Stimulated activated CD4-positive, alpha-beta T cell treated with anti-CD3 and anti-CD28 coated beads, Interleukin-1b, Interleukin-23, amount 100 ng/mL, for 4 hours (primary cell): ENCODE measurements at regions not wholly inside any gene's neighbourhood (a gene's known extent, or its start where the extent isn't known, plus 50 kb on each side); places are given as distances from the start of the nearest gene placed in this dataset.
"Not testable (repeated sequence)": the region's sequence is repeated elsewhere in the genome, so short reads cannot be mapped to it uniquely, and the experiment has no call there.

Experiments
- DNase-seq, 2 donors: peaks; one replicate each; pipeline ENCODE4 v3.0.0-alpha.2; 2020; ENCODE audit warnings: low read depth in 2 of 2

GRCh38 chr5:37962389-37962788 is 122.5 kb upstream of the GDNF start:
- no peak for DNase-seq

GRCh38 chr5:37957218-37957617 is 117.4 kb upstream of the GDNF start:
- DNase-seq: no peak

DNA sequence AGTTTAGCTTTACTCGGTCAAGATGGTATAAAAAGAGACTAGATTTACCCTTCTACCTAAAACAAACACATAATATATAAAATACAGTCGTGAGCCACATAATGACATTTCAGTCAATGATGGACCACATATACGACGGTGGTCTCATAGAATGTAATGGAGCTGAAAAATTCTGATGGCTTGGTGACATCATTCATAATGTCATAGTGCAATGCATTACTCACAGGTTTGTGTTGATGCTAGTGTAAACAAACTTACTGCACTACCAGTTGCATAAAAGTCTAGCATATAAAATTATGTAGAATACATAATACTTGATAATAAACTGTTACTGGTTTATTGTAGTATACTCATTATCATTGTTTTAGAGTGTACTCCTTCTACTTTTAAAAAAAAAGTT is 115.9 kb upstream of the GDNF start:
- DNase-seq: no peak

DNA sequence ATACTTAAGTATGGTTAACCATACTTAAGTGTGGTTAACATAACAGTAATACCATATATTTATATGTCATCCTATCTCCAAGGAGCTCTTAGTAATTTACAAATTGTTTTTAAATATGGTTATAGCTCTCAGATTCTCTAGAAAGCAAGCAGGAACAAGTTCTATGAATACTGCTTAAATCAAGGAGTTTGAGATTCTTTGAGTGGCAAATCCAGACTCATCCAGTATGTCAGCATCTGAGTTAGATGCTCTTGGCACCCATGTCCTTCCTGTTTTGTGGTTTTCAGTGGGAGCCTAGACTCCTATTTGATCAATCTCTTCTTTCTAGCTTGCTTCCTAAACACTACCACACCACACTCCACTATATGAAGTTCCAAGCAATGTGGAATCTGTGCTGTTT is 114.7 kb upstream of the GDNF start:
- no peak for DNase-seq

GRCh38 chr5:37951946-37952721 is 112.3 kb upstream of the GDNF start:
- DNase-seq: no peak

DNA sequence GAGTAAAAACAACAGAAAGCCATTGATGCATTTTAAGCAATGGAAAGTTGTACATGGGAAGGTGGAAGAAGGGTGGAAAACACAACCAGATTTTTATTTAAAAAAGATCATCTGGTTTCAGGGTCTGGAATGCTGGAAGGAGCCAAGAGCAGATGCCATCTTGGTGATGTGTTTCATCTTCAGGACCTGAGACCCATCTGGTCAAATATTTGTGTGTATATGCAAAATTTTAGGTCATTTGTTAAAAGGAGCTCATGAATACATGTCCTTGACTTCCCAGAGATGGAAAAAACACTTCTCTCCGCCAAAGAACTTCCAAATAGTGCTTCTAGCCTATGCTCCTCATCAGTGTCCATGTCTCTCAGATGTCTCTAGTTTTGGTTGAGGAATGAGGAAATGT is 110.6 kb upstream of the GDNF start:
- no peak for DNase-seq

- no peak for DNase-seq
These were observed 105.6 kb upstream of the GDNF start for GRCh38 chr5:37945446-37945845.

GRCh38 chr5:37943136-37943535 is 103.3 kb upstream of the GDNF start:
- DNase-seq: not testable (repeated sequence)

- DNase-seq: no peak
These were observed 101.2 kb upstream of the GDNF start for GRCh38 chr5:37940931-37941623.

GRCh38 chr5:37938861-37939260 is 99.0 kb upstream of the GDNF start:
- DNase-seq: no peak

DNA sequence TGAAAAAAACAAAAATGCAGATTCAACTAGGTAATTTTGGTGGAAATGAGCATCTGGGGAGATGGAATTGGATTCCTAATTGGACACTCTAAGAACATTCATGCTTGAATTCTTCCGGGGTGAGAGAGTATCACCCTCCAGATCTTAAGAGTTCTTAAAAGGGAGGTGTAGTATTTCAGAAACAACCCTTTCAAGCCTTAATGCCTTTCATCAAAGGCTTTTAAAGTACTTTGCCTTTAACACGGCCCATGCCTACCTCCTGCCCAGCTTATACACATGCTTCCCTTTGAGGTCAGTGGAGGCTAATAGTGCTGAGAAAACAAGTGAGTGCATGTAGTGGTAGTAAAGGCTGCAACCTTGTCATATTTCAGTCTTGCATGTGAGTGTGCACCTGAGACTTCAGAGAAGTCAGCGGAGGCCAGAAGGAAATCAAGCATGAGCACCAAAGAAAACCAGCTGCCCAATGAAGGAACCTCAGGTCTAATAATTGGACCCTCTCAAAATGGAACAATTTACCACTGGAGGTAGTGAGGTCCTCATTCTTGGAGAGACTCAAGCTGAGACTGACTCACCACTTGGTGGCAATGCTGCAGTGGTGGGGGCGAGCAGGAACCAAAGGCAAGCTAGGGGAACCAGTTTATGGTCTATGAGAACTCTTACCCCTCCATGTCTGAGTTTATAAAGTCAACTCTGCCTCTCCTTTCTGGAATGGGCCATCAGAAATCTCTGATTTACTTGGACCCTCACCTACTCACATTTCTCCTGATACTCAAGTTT is 98.4 kb upstream of the GDNF start:
- DNase-seq: no peak

DNA sequence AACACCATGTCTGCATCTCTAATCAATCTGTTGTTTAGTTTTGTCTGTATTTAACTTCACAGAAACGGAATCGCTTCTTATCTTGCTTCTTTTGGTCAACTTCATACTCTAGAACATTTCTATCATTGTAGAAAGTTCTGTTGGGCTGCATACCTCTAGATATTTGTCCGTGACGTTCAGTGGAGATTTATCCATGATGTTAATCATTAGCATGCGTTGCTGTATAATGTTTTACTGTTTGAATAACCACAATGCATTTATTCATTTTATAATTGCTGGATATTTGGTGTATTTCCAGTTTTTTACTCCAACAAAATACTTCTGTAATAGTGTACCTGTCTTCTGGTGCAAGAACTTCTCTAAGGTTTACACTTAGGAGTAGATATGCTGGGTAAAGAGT is 96.2 kb upstream of the GDNF start:
- DNase-seq: no peak

- DNase-seq: no peak
These were observed 93.7 kb upstream of the GDNF start for GRCh38 chr5:37933576-37933975.

GRCh38 chr5:37932450-37932849 is 92.6 kb upstream of the GDNF start:
- DNase-seq: no peak

GRCh38 chr5:37931541-37931940 is 91.7 kb upstream of the GDNF start:
- DNase-seq: no peak

GRCh38 chr5:37930350-37930749 is 90.5 kb upstream of the GDNF start:
- no peak for DNase-seq

DNA sequence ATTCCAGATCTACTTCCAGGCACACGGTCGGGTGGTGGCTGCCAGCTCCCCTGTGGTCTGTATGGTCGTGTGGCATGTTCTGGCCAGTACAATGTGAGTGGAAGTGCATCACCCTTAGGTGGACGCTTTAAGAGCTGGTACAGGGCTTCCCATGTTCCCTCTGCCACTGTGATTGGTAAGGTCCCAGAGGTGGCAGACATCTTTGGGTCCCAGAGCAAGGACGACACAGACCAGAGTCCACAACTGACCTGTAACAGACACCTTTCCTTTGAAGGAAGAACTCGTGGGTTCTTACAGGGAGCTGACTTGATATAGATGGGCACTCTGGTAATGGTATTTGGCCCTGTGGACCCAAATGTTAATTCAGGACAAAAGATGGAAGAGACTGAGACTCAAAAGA is 90.0 kb upstream of the GDNF start:
- no peak for DNase-seq

- DNase-seq: not testable (repeated sequence)
These were observed 87.9 kb upstream of the GDNF start for GRCh38 chr5:37927753-37928152.

GRCh38 chr5:37926732-37927131 is 86.9 kb upstream of the GDNF start:
- DNase-seq: no peak

GRCh38 chr5:37921452-37921851 is 81.6 kb upstream of the GDNF start:
- no peak for DNase-seq

- DNase-seq: no peak
These were observed 78.6 kb upstream of the GDNF start for GRCh38 chr5:37918424-37918823.

GRCh38 chr5:37916525-37916924 is 76.7 kb upstream of the GDNF start:
- DNase-seq: no peak
